HepG2 (cell line): ENCODE measurements at regions not wholly inside any gene's neighbourhood (a gene's known extent, or its start where the extent isn't known, plus 50 kb on each side); places are given as distances from the start of the nearest gene placed in this dataset.

Experiments
- ATAC-seq: fragments of 200-7000 bp; cut with Tn5 transposase; 3 replicates; pipeline ENCODE4 v1.9.1; 2020; ENCODE audit warnings: mild to moderate bottlenecking, moderate library complexity
- BruUV-seq: library from RNA; stranded (reverse); fragments of 400-500 nt; replicated peaks from 2 replicates; lab custom pipeline; 2021; lab: Mats Ljungman, UMichigan
- CTCF ChIA-PET: fragments of 300-600 bp; formaldehyde crosslinking; extraction: SDS; loops from one replicate; lab custom pipeline; 2021; ENCODE audit warnings: low total read pairs, inconsistent platforms, low intra/inter-chr PET ratio; lab: Yijun Ruan, JAX
- POLR2A ChIA-PET: fragments of 350-600 bp; sonication (Branson Sonifier 250); formaldehyde crosslinking; loops from one replicate; lab custom pipeline; 2020; ENCODE audit warnings: antibody characterized with exemption, inconsistent platforms; lab: Yijun Ruan, JAX
- DNase-seq: peaks from one replicate; pipeline ENCODE4 v3.0.0-alpha.2; 2015; ENCODE audit warnings: low spot score
- FAIRE-seq: peaks from 3 replicates; lab custom pipeline; 2011; peaks lifted over from hg19 to GRCh38; lab: Jason Lieb, UNC
- H2AFZ ChIP-seq: one replicate; pipeline ENCODE4 v1.6.1; 2011; ENCODE audit warnings: low read length, inconsistent platforms
- H3K27ac ChIP-seq: fragments of 300-600 bp; 3 replicates; pipeline ENCODE4 v1.8.0; 2011; ENCODE audit warnings: mixed run types, mild to moderate bottlenecking, mixed read lengths, low read length, inconsistent platforms; ENCODE audit not compliant: insufficient read depth; ENCODE audit errors: extremely low read length
- H3K27me3 ChIP-seq, 2 experiments: fragments of 200-600 bp in 1 of 2; 2 replicates in 1 of 2; 3 replicates in 1 of 2; pipeline versions ENCODE4 v1.6.0 to v1.8.0; 2011; ENCODE audit warnings: low read length in 2 of 2, mild to moderate bottlenecking in 2 of 2, moderate library complexity in 2 of 2, inconsistent platforms in 1 of 2; ENCODE audit not compliant: insufficient read depth in 2 of 2, control insufficient read depth in 1 of 2
- H3K36me3 ChIP-seq, 2 experiments: fragments of 200-600 bp in 1 of 2; replicated peaks in 1 of 2; 2 replicates in 1 of 2; 3 replicates in 1 of 2; pipeline versions ENCODE4 v1.5.1 to v1.8.0; 2011; ENCODE audit warnings: low read length in 2 of 2, inconsistent platforms in 1 of 2; ENCODE audit not compliant: insufficient read depth in 2 of 2, control insufficient read depth in 1 of 2
- H3K4me1 ChIP-seq: 2 replicates; pipeline ENCODE4 v1.5.1; 2012; ENCODE audit warnings: low read length, inconsistent platforms; ENCODE audit not compliant: insufficient read depth
- H3K4me2 ChIP-seq: 2 replicates; pipeline ENCODE4 v1.6.0; 2011; ENCODE audit warnings: low read depth, low read length, inconsistent platforms
- H3K4me3 ChIP-seq, 3 experiments: fragments of 200-600 bp in 1 of 3; sonication (generic), shearing (Covaris generic) in 1 of 3; replicated peaks in 1 of 3; 2 replicates each; pipeline ENCODE4 v1.5.1; 2011 to 2016; ENCODE audit warnings: low read length in 3 of 3, inconsistent platforms in 2 of 3, low read depth in 2 of 3, mild to moderate bottlenecking in 2 of 3, control low read depth in 1 of 3, mixed read lengths in 1 of 3; ENCODE audit not compliant: insufficient read depth in 1 of 3
- H3K79me2 ChIP-seq: one replicate; pipeline ENCODE4 v1.6.1; 2011; ENCODE audit warnings: low read length, inconsistent platforms; ENCODE audit not compliant: insufficient read depth
- H3K9ac ChIP-seq: 2 replicates; pipeline ENCODE4 v1.6.0; 2011; ENCODE audit warnings: mild to moderate bottlenecking, low read depth, low read length, inconsistent platforms; ENCODE audit not compliant: insufficient read depth
- H3K9me3 ChIP-seq: 2 replicates; pipeline ENCODE4 v1.5.1; 2012; ENCODE audit warnings: mild to moderate bottlenecking, low read length
- H4K20me1 ChIP-seq: 2 replicates; pipeline ENCODE4 v1.6.0; 2011; ENCODE audit warnings: inconsistent platforms, mild to moderate bottlenecking, low read length, moderate library complexity; ENCODE audit not compliant: insufficient read depth
- AGO1 ChIP-seq: fragments of 200-400 bp; formaldehyde crosslinking; IDR thresholded peaks from 2 replicates; pipeline ENCODE4 v1.6.1; 2017; ENCODE audit warnings: mild to moderate bottlenecking, low read depth, low read length, moderate library complexity; ENCODE audit not compliant: poor library complexity, severe bottlenecking
- ARNTL ChIP-seq: sonication (generic); formaldehyde crosslinking; IDR thresholded peaks from 2 replicates; pipeline ENCODE4 v1.4.0; 2020; ENCODE audit warnings: mild to moderate bottlenecking, missing genetic modification reagents
- CCDC6 ChIP-seq: sonication (generic); formaldehyde crosslinking; IDR thresholded peaks from 2 replicates; pipeline ENCODE4 v1.8.1; 2022; ENCODE audit warnings: mild to moderate bottlenecking, missing genetic modification reagents, moderate library complexity
- HES4 ChIP-seq: sonication (generic); formaldehyde crosslinking; IDR thresholded peaks from 2 replicates; pipeline ENCODE4 v1.9.0; 2021; ENCODE audit warnings: mild to moderate bottlenecking, missing genetic modification reagents, borderline replicate concordance
- HNRNPH1 ChIP-seq: fragments of 200-400 bp; formaldehyde crosslinking; optimal IDR thresholded peaks from 2 replicates; pipeline ENCODE3; 2017; ENCODE audit warnings: mild to moderate bottlenecking, low read depth, low read length
- ISL2 ChIP-seq: sonication (generic); formaldehyde crosslinking; IDR thresholded peaks from 2 replicates; pipeline ENCODE4 v1.5.0; 2020; ENCODE audit warnings: missing genetic modification reagents
- JUN ChIP-seq: sonication (generic); formaldehyde crosslinking; IDR thresholded peaks from 2 replicates; pipeline ENCODE4 v1.4.0; 2020; ENCODE audit warnings: mild to moderate bottlenecking, missing genetic modification reagents
- MEF2D ChIP-seq: sonication (generic); formaldehyde crosslinking; IDR thresholded peaks from 2 replicates; pipeline ENCODE4 v1.5.1; 2020; ENCODE audit warnings: mild to moderate bottlenecking, missing genetic modification reagents
- RFX3 ChIP-seq: IDR thresholded peaks from 2 replicates; pipeline ENCODE4 v1.6.1; 2016; ENCODE audit warnings: missing biosample characterization, missing genetic modification reagents
- RXRA ChIP-seq: sonication (generic); formaldehyde crosslinking; IDR thresholded peaks from 2 replicates; pipeline ENCODE4 v1.5.1; 2020; ENCODE audit warnings: missing genetic modification reagents
- TERF1 ChIP-seq: sonication (generic); formaldehyde crosslinking; IDR thresholded peaks from 2 replicates; pipeline ENCODE4 v1.8.0; 2022; ENCODE audit warnings: mild to moderate bottlenecking, missing genetic modification reagents, moderate library complexity
- U2AF2 ChIP-seq: fragments of 200-400 bp; formaldehyde crosslinking; IDR thresholded peaks from 2 replicates; pipeline ENCODE4 v1.6.1; 2017; ENCODE audit warnings: low read depth, mild to moderate bottlenecking, low read length
- XBP1 ChIP-seq: sonication (generic); formaldehyde crosslinking; IDR thresholded peaks from 2 replicates; pipeline ENCODE4 v1.5.0; 2020; ENCODE audit warnings: missing genetic modification reagents
- YY1 ChIP-seq: IDR thresholded peaks from 2 replicates; pipeline ENCODE4 v1.6.1; 2011; ENCODE audit warnings: low read length, low read depth, moderate library complexity, mild to moderate bottlenecking; ENCODE audit not compliant: insufficient read depth, insufficient replicate concordance
- ZBTB8A ChIP-seq: sonication (generic); formaldehyde crosslinking; IDR thresholded peaks from 2 replicates; pipeline ENCODE4 v1.4.0; 2020; ENCODE audit warnings: mild to moderate bottlenecking, low read depth, missing genetic modification reagents, borderline replicate concordance
- ZNF24 ChIP-seq: fragments of 450-650 bp; IDR thresholded peaks from 2 replicates; pipeline ENCODE4 v1.6.1; 2017; ENCODE audit warnings: antibody characterized with exemption, mild to moderate bottlenecking
- ZNF354B ChIP-seq: sonication (generic); formaldehyde crosslinking; IDR thresholded peaks from 2 replicates; pipeline ENCODE4 v1.8.0; 2022; ENCODE audit warnings: mild to moderate bottlenecking, missing genetic modification reagents
- ZNF572 ChIP-seq: sonication (generic); formaldehyde crosslinking; IDR thresholded peaks from 2 replicates; pipeline ENCODE4 v1.5.1; 2020; ENCODE audit warnings: mild to moderate bottlenecking, missing genetic modification reagents
- ZNF576 ChIP-seq: sonication (generic); formaldehyde crosslinking; IDR thresholded peaks from 2 replicates; pipeline ENCODE4 v1.4.0; 2020; ENCODE audit warnings: mild to moderate bottlenecking, missing genetic modification reagents
- ZNF672 ChIP-seq: sonication (generic); formaldehyde crosslinking; IDR thresholded peaks from 2 replicates; pipeline ENCODE4 v1.8.1; 2022; ENCODE audit warnings: missing genetic modification reagents
- WGBS: methylation state at CpG from one replicate; pipeline ENCODE4 v1.1.6; 2017; ENCODE audit warnings: low lambda C conversion rate; 5-methylcytosine and 5-hydroxymethylcytosine counted together
- in situ Hi-C: cut with HindIII; loops from 2 replicates; pipeline ENCODE4 v1.10.0; 2017; ENCODE audit warnings: low pct_unique_long_range_greater_than_20kb; ENCODE audit not compliant: extremely low pct_ligation_motif_present
- intact Hi-C: fragments of 100-400 bp; cut with micrococcal nuclease; formaldehyde crosslinking; loops from one replicate; pipeline ENCODE4 v1.10.0; 2022; ENCODE audit not compliant: unreplicated experiment

GRCh38 chr17:11105141-11105540 is 135.9 kb upstream of the SHISA6 start:
- FAIRE-seq: no peak
- Histone ChIP-seq H3K4me2 (no peak overlapping the region), H3K4me3 (no peak overlapping the region), H3K36me3 (no peaks in the 10 kb centered on the region), H3K4me1 (no peaks in the 10 kb centered on the region), H4K20me1 (no peaks in the 10 kb centered on the region)
- in situ Hi-C loops: no loop called here
- POLR2A ChIA-PET: no interaction called here
- TF ChIP-seq ZNF572 (CRISPR knock-in tag) (no peak), ZNF576 (CRISPR knock-in tag) (no peak), RXRA (CRISPR knock-in tag) (no peak), TERF1 (CRISPR knock-in tag) (no peak), ZNF24 (no peak), ISL2 (no peak), ZNF354B (CRISPR knock-in tag) (no peak)
- TF ChIP-seq, all 625 proteins: peak for 0
- no peaks in the 10 kb centered on the region for H3K79me2 ChIP-seq
- no TSS peak for BruUV-seq
- no peak for DNase-seq
- CTCF ChIA-PET: no interaction called here
- H3K9ac ChIP-seq: no peak overlapping the region
- no peak for ATAC-seq
- intact Hi-C loops: no loop called here
- H3K27ac ChIP-seq: no peak overlapping the region
- H3K9me3 ChIP-seq: no peaks in the 10 kb centered on the region
- no peaks in the 10 kb centered on the region for H3K27me3 ChIP-seq
- no peak overlapping the region for H2AFZ ChIP-seq

- in situ Hi-C loops: no loop called here
- Histone ChIP-seq H3K27ac (no peak overlapping the region), H2AFZ (no peak overlapping the region), H3K27me3 (no peaks in the 10 kb centered on the region; a peak in 1 of 5 replicates), H3K9me3 (no peaks in the 10 kb centered on the region), H3K36me3 (no peaks in the 10 kb centered on the region), H3K4me3 (no peak overlapping the region), H3K9ac (no peak overlapping the region), H3K4me2 (no peak overlapping the region), H3K4me1 (no peaks in the 10 kb centered on the region), H3K79me2 (no peaks in the 10 kb centered on the region), H4K20me1 (no peaks in the 10 kb centered on the region)
- no peak for TF ChIP-seq ZBTB8A
- no peak for TF ChIP-seq CCDC6 (CRISPR knock-in tag)
- no peak for TF ChIP-seq HES4
- no peak for TF ChIP-seq HNRNPH1
- TF ChIP-seq JUN (CRISPR knock-in tag): no peak
- TF ChIP-seq RFX3 (CRISPR knock-in tag): no peak
- TF ChIP-seq U2AF2: no peak
- no peak for TF ChIP-seq MEF2D (CRISPR knock-in tag)
- TF ChIP-seq XBP1: no peak
- TF ChIP-seq ZNF672 (CRISPR knock-in tag): no peak
- TF ChIP-seq YY1: no peak
- TF ChIP-seq AGO1: no peak
- TF ChIP-seq ARNTL (CRISPR knock-in tag): no peak
- ATAC-seq (no peak), DNase-seq (no peak), FAIRE-seq (no peak)
- CTCF ChIA-PET: no interaction called here
- WGBS: 32% methylated on average over 3 of the region's 3 CpGs
- POLR2A ChIA-PET: no interaction called here
- no TSS peak for BruUV-seq
- intact Hi-C loops: no loop called here
These were observed 143.9 kb upstream of the SHISA6 start for GRCh38 chr17:11097121-11097520.
